DOHH2 (cell line): ENCODE measurements at regions not wholly inside any gene's neighbourhood (a gene's known extent, or its start where the extent isn't known, plus 50 kb on each side); places are given as distances from the start of the nearest gene placed in this dataset.

ENCODE experiments used
- H3F3A ChIP-seq: fragments of 200-600 bp; sonication (generic), shearing (Covaris generic); 2 replicates; pipeline ENCODE4 v1.6.0; 2016; ENCODE audit warnings: antibody characterized with exemption, mild to moderate bottlenecking; ENCODE audit not compliant: control insufficient read depth, insufficient read depth
- H3K27ac ChIP-seq: fragments of 200-600 bp; sonication (generic); 2 replicates; pipeline ENCODE4 v1.5.1; 2014; ENCODE audit warnings: low read depth, mild to moderate bottlenecking, low read length, moderate library complexity
- H3K27me3 ChIP-seq: fragments of 200-600 bp; sonication (generic); 2 replicates; pipeline ENCODE4 v1.6.1; 2014; ENCODE audit warnings: mild to moderate bottlenecking, low read length, mixed read lengths; ENCODE audit not compliant: control insufficient read depth
- H3K36me3 ChIP-seq: fragments of 200-600 bp; sonication (generic); 2 replicates; pipeline ENCODE4 v1.6.1; 2014; ENCODE audit warnings: mild to moderate bottlenecking, low read length, moderate library complexity, mixed read lengths; ENCODE audit not compliant: control insufficient read depth
- H3K4me1 ChIP-seq: fragments of 200-600 bp; sonication (generic); 2 replicates; pipeline ENCODE4 v1.6.1; 2014; ENCODE audit warnings: mild to moderate bottlenecking, low read length, mixed read lengths; ENCODE audit not compliant: control insufficient read depth
- H3K4me2 ChIP-seq: fragments of 200-600 bp; sonication (generic); 2 replicates; pipeline ENCODE4 v1.6.0; 2014; ENCODE audit warnings: mild to moderate bottlenecking, low read length, moderate library complexity
- H3K4me3 ChIP-seq: fragments of 200-600 bp; sonication (generic); 2 replicates; pipeline ENCODE4 v1.5.1; 2014; ENCODE audit warnings: mild to moderate bottlenecking, low read length, mixed read lengths
- H3K79me2 ChIP-seq: fragments of 200-600 bp; sonication (generic); 2 replicates; pipeline ENCODE4 v1.6.1; 2014; ENCODE audit warnings: mild to moderate bottlenecking, low read length, mixed read lengths; ENCODE audit not compliant: control insufficient read depth
- H3K9me2 ChIP-seq: fragments of 200-600 bp; sonication (generic); replicated peaks from 2 replicates; pipeline ENCODE4 v1.6.1; 2014; ENCODE audit warnings: mild to moderate bottlenecking, low read length, mixed read lengths; ENCODE audit not compliant: control insufficient read depth
- H3K9me3 ChIP-seq: fragments of 200-600 bp; sonication (generic); 2 replicates; pipeline ENCODE4 v1.6.1; 2014; ENCODE audit warnings: antibody characterized with exemption, low read length, mixed read lengths; ENCODE audit not compliant: control insufficient read depth, insufficient read depth
- H4K20me1 ChIP-seq: fragments of 200-600 bp; sonication (generic); 2 replicates; pipeline ENCODE4 v1.6.0; 2014; ENCODE audit warnings: low read depth, mild to moderate bottlenecking, antibody characterized with exemption, low read length, moderate library complexity; ENCODE audit not compliant: control insufficient read depth, insufficient read depth
- CTCF ChIP-seq: fragments of 200-600 bp; sonication (generic); IDR thresholded peaks from one replicate; pipeline ENCODE4 v1.5.1; 2014; ENCODE audit warnings: antibody characterized with exemption, mild to moderate bottlenecking, low read depth, low read length; ENCODE audit not compliant: poor library complexity, severe bottlenecking
- EZH2phosphoT487 ChIP-seq: fragments of 200-600 bp; sonication (generic); IDR thresholded peaks from 2 replicates; pipeline ENCODE4 v1.6.1; 2017; ENCODE audit warnings: borderline replicate concordance, mild to moderate bottlenecking, antibody characterized with exemption, low read length, moderate library complexity, mixed read lengths

GRCh38 chr5:124634228-124634739, 112.2 kb downstream of the ZNF608 start:
- Histone ChIP-seq H3K79me2 (no peaks in the 10 kb centered on the region), H3K27me3 (no peaks in the 10 kb centered on the region), H3F3A (no peaks in the 10 kb centered on the region), H3K36me3 (peaks cover 23% of the 10 kb centered on the region), H3K9me2 (no peaks in the 10 kb centered on the region), H4K20me1 (no peaks in the 10 kb centered on the region), H3K9me3 (no peaks in the 10 kb centered on the region), H3K4me2 (no peak overlapping the region), H3K4me1 (peaks cover 7% of the 10 kb centered on the region), H3K4me3 (no peak overlapping the region), H3K27ac (no peak overlapping the region)
- no peak for TF ChIP-seq EZH2phosphoT487
- TF ChIP-seq CTCF: no peak

GRCh38 chr5:124633209-124633608, 113.2 kb downstream of the ZNF608 start:
- no peaks in the 10 kb centered on the region for H3K79me2 ChIP-seq
- no peaks in the 10 kb centered on the region for H4K20me1 ChIP-seq
- no peaks in the 10 kb centered on the region for H3F3A ChIP-seq
- no peaks in the 10 kb centered on the region for H3K27me3 ChIP-seq
- TF ChIP-seq CTCF (no peak), EZH2phosphoT487 (no peak)
- no peak overlapping the region for H3K4me2 ChIP-seq
- H3K36me3 ChIP-seq: peaks cover 16% of the 10 kb centered on the region
- H3K9me2 ChIP-seq: no peaks in the 10 kb centered on the region
- H3K4me1 ChIP-seq: peaks cover 7% of the 10 kb centered on the region
- H3K9me3 ChIP-seq: no peaks in the 10 kb centered on the region
- H3K4me3 ChIP-seq: no peak overlapping the region
- H3K27ac ChIP-seq: no peak overlapping the region

- Histone ChIP-seq H3K9me2 (no peaks in the 10 kb centered on the region), H3K27me3 (no peaks in the 10 kb centered on the region), H4K20me1 (no peaks in the 10 kb centered on the region), H3K27ac (no peak overlapping the region), H3K4me3 (no peak overlapping the region), H3K36me3 (peaks cover 14% of the 10 kb centered on the region), H3K4me1 (peaks cover 7% of the 10 kb centered on the region), H3K79me2 (no peaks in the 10 kb centered on the region), H3K9me3 (no peaks in the 10 kb centered on the region), H3F3A (no peaks in the 10 kb centered on the region; the same call in 1 of the 2 replicates), H3K4me2 (no peak overlapping the region)
- TF ChIP-seq EZH2phosphoT487 (no peak), CTCF (no peak)
Measured at GRCh38 chr5:124631874-124632550, 114.4 kb downstream of the ZNF608 start.
